Lower leg skin (tissue), 3 donors: ENCODE measurements at regions not wholly inside any gene's neighbourhood (a gene's known extent, or its start where the extent isn't known, plus 50 kb on each side); places are given as distances from the start of the nearest gene placed in this dataset.

Source experiments
- POLR2A ChIP-seq, 2 donors: fragments of 450-650 bp; IDR thresholded peaks; one replicate each; pipeline ENCODE4 v1.6.1; 2016 to 2017; ENCODE audit warnings: antibody characterized with exemption in 2 of 2, mild to moderate bottlenecking in 1 of 2, moderate library complexity in 1 of 2
- TF ChIP-seq, protein P1 (sequence below), 3 donors: fragments of 450-650 bp; IDR thresholded peaks; one replicate each; pipeline ENCODE4 v1.5.1; 2016; ENCODE audit warnings: antibody characterized with exemption in 3 of 3, mild to moderate bottlenecking in 3 of 3, moderate library complexity in 2 of 3

DNA sequence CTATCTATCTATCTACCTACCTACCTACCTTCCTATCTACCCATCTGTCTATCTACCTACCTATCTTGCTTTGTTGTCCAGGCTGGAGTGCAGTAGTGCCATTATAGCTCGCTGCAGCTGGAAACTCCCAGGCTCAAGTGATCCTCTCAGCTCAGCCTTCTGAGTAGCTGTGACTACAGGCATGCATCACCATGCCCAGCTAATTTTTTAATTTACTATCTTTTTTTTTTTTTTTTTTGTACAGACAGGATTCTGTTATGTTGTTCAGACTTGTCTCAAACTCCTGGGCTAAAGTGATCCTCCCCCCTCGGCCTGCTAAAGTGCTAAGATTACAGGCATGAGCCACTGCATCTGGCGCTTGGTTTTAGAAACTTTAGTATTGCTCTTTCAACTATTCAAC, 762.4 kb downstream of the SLC6A15 start:
- no peak for TF ChIP-seq POLR2A (IDR thresholded peaks at IDR 0.05)
- TF ChIP-seq, protein P1, sequence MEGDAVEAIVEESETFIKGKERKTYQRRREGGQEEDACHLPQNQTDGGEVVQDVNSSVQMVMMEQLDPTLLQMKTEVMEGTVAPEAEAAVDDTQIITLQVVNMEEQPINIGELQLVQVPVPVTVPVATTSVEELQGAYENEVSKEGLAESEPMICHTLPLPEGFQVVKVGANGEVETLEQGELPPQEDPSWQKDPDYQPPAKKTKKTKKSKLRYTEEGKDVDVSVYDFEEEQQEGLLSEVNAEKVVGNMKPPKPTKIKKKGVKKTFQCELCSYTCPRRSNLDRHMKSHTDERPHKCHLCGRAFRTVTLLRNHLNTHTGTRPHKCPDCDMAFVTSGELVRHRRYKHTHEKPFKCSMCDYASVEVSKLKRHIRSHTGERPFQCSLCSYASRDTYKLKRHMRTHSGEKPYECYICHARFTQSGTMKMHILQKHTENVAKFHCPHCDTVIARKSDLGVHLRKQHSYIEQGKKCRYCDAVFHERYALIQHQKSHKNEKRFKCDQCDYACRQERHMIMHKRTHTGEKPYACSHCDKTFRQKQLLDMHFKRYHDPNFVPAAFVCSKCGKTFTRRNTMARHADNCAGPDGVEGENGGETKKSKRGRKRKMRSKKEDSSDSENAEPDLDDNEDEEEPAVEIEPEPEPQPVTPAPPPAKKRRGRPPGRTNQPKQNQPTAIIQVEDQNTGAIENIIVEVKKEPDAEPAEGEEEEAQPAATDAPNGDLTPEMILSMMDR (IDR thresholded peaks at IDR 0.05), result no peak
